GM12891 (cell line): ENCODE measurements at regions not wholly inside any gene's neighbourhood (a gene's known extent, or its start where the extent isn't known, plus 50 kb on each side); places are given as distances from the start of the nearest gene placed in this dataset.
"Not testable (repeated sequence)": the region's sequence is repeated elsewhere in the genome, so short reads cannot be mapped to it uniquely, and the experiment has no call there.

Experiments used
- DNase-seq: peaks from one replicate; pipeline ENCODE4 v3.0.0; 2011; ENCODE audit warnings: low spot score; ENCODE audit not compliant: insufficient read length
- FAIRE-seq: peaks from 2 replicates; lab custom pipeline; 2011; peaks lifted over from hg19 to GRCh38; lab: Jason Lieb, UNC
- PAX5 ChIP-seq: IDR thresholded peaks from 2 replicates; pipeline ENCODE4 v1.6.1; 2011; ENCODE audit warnings: low read length, moderate library complexity, mild to moderate bottlenecking; ENCODE audit not compliant: insufficient read depth, severe bottlenecking
- POLR2A ChIP-seq: IDR thresholded peaks from 2 replicates; pipeline ENCODE4 v1.6.1; 2011; ENCODE audit warnings: low read depth, low read length, control low read depth
- POLR2AphosphoS5 ChIP-seq: IDR thresholded peaks from 2 replicates; pipeline ENCODE4 v1.6.1; 2011; ENCODE audit warnings: low read depth, low read length, control low read depth
- POU2F2 ChIP-seq: IDR thresholded peaks from 2 replicates; pipeline ENCODE4 v1.6.1; 2011; ENCODE audit warnings: low read depth, mild to moderate bottlenecking, control low read depth, low read length, moderate library complexity
- SPI1 ChIP-seq: IDR thresholded peaks from 2 replicates; pipeline ENCODE4 v1.6.1; 2011; ENCODE audit warnings: low read depth, low read length, control low read depth
- TAF1 ChIP-seq: IDR thresholded peaks from 2 replicates; pipeline ENCODE4 v1.6.1; 2011; ENCODE audit warnings: low read depth, low read length, control low read depth

DNA sequence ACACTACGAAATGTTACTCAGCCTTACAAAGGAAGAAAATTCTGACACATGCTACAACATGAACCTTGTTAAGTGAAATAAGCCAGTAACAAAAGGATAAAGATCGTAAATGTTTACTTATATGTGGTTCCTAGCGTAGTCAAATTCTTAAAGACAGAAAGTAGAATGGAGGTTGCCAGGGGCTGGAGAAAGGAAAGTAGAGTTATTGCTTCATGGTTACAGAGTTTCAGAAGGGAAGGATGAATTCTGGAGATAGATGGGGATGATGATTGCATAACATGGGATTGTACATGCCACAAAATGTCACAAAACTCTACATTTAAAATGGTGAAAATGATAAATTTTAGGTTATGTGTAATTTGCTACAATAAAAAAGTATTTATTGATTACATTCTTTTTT lies 103.8 kb downstream of the CHD9NB start:
- FAIRE-seq (no peak), DNase-seq (no peak)
- TF ChIP-seq SPI1, result no peak
- TF ChIP-seq TAF1, result no peak
- TF ChIP-seq POLR2AphosphoS5, result no peak
- no peak for TF ChIP-seq PAX5
- TF ChIP-seq POLR2A, result no peak
- no peak for TF ChIP-seq POU2F2

DNA sequence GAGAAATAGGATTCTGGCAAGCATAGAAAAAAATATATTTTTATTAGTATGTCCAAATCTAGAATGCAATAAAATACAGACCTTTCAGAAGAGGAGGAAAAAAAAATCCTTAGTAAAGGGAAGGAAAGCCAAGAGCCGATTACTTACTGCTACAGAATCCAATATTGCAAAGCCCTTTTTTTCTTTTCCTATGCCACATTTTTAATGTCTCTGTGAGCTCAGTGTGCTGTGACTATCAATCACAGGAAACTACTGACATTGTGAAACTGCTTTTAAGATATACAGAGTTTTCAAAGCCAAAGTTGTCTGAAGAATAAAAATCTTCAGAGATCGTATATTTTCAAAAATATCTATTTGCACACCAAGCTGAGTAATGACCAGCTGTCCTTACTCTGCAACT lies 120.4 kb downstream of the CHD9NB start:
- DNase-seq (no peak), FAIRE-seq (no peak)
- no peak for TF ChIP-seq SPI1
- no peak for TF ChIP-seq PAX5
- TF ChIP-seq POLR2A, result no peak
- no peak for TF ChIP-seq TAF1
- TF ChIP-seq POU2F2, result no peak
- no peak for TF ChIP-seq POLR2AphosphoS5

DNA sequence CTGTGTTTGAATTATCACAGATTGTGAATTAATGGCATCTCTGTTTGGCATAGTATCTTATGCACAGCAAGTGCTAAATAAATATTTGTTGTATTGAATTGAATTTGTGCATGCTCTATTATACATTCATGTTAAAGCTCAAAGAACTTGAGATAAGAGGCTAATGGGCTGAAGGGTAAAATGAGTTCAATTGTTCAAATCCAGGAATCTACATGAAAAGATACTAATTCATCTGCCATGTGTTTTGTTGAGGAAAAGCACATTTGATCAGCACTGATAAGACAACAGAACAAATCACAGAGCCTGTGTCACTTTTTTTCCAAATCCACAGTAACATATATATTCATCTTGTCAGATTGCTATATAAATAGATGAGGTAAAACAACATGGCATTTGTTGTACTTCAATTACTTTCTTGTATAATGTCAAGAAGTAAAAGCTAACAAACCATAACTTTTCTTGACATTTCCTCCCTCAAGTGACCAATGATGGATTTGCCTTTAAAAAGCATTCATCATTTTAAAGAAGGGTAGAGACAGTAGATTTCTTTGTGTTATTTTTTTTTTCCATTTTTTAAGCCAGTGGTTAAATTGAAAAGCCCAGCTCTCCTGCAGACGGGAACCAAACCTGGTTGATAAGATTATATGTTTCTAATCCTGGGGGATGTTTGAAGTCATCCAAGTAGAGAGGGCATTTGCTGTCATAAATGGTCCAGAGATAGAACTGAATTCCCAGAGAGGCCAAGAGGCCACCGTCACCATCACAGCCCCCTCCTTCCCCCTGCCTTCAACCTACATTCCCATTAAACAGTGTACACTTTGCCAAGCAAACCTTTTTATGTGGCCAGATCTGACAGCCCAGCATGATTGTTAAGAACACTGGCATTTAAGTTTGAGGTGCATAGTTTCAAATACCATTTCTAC lies 123.0 kb downstream of the CHD9NB start:
- FAIRE-seq (no peak), DNase-seq (no peak)
- TF ChIP-seq POLR2AphosphoS5 (no peak), POU2F2 (no peak), SPI1 (no peak), TAF1 (no peak), POLR2A (no peak), PAX5 (no peak)

DNA sequence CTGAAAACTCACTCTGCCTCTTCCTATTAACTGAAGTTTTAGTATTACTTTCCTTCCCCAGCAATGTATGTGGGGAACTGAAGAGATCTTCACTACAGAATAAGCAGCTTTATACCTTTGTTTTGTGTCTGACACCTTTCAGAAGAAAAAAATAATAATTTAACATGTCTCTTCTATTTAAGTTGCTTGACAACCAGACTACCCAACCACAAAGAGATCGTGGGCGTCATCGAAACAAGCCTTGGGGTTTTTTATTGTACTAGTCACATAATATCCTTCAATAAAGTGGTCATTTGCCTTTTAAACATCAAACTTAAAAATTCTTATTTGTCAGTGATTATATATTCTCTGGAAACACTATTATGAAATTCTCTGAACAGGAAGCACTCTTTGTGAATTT lies 123.7 kb downstream of the CHD9NB start:
- DNase-seq (no peak), FAIRE-seq (no peak)
- TF ChIP-seq POLR2AphosphoS5 (no peak), TAF1 (no peak), PAX5 (no peak), SPI1 (no peak), POU2F2 (no peak), POLR2A (no peak)

DNA sequence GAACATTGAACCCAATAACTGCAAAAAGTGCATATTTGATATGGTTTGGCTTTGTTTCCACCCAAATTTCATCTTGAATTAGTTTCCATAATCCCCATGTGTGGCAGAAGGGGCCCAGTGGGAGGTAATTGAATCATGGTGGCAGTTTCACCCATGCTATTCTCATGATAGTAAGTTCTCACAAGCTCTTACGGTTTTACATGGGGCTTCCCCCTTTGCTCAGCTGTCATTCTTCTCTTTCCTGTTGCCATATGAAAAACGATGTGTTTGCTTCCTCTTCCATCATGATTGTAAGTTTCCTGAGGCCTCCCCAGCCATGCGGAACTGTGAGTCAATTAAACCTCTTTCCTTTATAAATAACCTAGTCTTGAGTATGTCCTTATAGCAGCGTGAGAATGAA lies 127.6 kb downstream of the CHD9NB start:
- no peak for TF ChIP-seq SPI1
- no peak for FAIRE-seq
- DNase-seq, result no peak

DNA sequence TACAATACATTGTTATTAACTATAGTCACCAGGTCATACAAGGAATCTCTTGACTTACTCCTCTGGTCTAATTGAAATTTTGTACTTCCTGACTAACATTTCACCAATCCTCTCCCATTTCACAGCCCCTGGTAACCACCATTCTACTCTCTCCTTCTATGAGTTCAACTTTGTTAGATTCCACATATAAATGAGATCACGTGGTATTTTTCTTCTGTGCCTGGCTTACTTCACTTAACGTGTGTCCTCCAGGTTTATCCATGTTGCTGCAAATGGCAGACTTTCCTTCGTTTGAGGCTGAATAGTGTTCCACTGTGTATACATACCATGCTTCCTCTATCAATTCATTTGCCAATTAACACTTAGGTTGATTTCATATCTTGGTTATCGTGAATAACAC lies 128.5 kb downstream of the CHD9NB start:
- no peak for DNase-seq
- TF ChIP-seq TAF1 (no peak), POLR2AphosphoS5 (no peak)
- no peak for FAIRE-seq

DNA sequence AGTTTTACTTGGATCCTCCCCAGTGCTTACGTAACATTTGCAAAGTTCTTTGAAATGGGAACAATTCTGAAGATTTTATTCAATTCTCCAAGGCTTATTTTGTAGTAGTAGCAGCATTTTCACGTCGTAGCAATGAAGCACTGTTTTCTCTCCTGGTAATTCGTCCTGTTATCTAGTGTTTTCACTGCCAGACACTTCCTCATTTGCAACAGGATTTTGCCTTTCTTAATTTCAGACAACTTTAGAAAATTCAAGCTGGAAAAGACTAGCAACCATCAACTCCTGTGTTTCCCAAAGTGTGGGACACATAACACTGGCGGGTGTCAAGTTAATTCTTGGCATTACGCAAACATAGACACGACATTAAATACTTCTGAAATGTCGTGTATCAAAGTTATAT lies 131.6 kb downstream of the CHD9NB start:
- no peak for DNase-seq
- TF ChIP-seq POU2F2 (no peak), PAX5 (no peak), SPI1 (no peak), TAF1 (no peak), POLR2A (no peak), POLR2AphosphoS5 (no peak)
- FAIRE-seq, result no peak

DNA sequence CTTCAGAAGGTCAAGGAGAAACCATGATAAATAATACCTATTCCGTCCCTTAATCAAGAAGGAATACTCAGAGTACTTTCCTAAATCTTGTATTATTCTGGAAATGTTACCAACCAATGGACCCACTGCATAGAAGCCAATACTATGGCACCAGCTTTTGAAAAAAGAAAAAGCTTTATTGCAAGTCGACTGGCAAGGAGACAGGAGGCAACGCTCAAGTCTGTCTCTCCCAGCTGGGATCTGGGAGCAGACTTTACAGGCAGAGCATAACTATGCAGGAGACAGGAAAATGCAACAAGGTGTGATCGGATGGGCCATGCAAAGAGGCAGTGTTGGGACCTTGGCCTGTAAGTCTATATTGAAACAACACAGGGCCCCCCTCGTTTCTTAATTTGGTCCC lies 132.4 kb downstream of the CHD9NB start:
- FAIRE-seq, result no peak
- no peak for DNase-seq
- TF ChIP-seq SPI1 (no peak), POLR2A (no peak), TAF1 (no peak), POU2F2 (no peak), POLR2AphosphoS5 (no peak), PAX5 (no peak)

DNA sequence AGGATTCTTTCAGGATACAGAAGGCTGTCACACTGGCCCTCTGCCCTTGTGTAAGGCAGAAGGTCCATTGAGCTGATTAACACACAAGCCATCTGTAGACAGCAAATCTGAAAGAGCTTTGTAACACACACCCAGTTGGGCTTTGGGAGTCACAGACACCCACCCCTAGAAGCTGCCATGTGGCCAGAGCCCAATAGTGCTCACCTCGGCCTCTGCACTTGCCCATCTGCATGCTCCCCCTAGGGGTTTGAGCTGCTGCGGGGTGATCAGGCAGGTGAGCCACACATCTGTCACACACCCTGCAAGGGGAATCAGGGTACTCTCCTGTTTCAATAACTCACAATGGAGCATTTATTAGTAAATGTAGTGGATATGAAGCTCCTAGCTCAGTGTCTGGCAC lies 138.3 kb downstream of the CHD9NB start:
- DNase-seq (no peak), FAIRE-seq (no peak)
- TF ChIP-seq POLR2A (no peak), POLR2AphosphoS5 (no peak), PAX5 (no peak), SPI1 (no peak), POU2F2 (no peak), TAF1 (no peak)

DNA sequence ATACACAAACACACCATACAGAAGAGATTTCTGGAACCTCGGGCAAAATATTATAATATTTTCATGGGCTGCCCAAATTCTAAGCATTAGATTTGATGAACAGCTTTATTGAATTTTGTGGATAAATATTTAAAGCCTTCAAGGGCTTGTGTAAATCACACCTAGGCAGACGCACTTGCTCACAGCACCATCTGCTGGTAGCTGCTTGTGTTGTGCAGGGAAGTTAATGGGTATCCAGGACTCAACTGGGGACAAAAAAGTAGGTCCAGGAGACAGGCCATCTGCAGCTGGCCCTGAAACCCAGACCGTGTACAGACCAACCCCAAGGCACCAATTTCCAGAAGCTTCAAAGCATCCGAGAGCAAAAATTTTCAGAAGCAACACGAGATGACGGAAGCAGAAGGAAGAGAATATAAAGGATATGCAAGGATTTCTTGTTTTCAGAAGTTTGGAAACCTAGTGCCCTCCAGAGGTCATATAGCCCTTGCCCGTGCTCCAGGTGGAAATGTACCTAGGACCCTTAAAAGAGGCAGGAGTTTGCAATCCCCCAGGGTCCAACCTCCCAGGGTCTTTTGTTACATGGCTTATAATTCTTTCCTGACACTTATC lies 140.0 kb downstream of the CHD9NB start:
- TF ChIP-seq TAF1 (no peak), PAX5 (no peak), SPI1 (no peak), POU2F2 (no peak), POLR2AphosphoS5 (no peak), POLR2A (no peak)
- DNase-seq (peak; percentile 12), FAIRE-seq (peak; percentile 84)

DNA sequence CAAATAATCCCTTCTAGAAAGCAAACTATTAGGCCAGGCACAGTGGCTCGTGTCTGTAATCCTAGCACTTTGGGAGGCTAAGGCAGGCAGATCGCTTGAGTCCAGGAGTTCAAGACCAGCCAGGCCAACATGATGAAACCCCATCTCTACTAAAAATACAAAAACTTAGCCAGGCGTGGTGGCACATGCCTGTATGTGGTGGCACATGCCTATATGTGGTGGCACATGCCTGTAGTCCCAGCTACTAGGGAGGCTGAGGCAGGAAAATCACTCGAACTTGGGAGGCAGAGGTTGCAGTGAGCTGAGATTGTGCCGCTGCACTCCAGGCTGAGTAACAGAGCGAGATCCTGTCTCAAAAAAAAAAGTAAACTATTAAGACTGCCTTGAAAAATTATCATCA lies 144.6 kb downstream of the CHD9NB start:
- FAIRE-seq, DNase-seq: not testable (repeated sequence)
